ENCODE measurements at regions not wholly inside any gene's neighbourhood (a gene's known extent, or its start where the extent isn't known, plus 50 kb on each side); places are given as distances from the start of the nearest gene placed in this dataset.

- TF ChIP-seq CTCF (IDR thresholded peaks at IDR 0.05; ENCODE audit: low read length) (no peak), EZH2 (IDR thresholded peaks at IDR 0.05; ENCODE audit: borderline replicate concordance, low read length) (no peak)
Observed at GRCh38 chr4:30941641-30942040, 221.5 kb downstream of the PCDH7 start.

Measured in OCI-LY1 (cell line).